ENCODE measurements at regions not wholly inside any gene's neighbourhood (a gene's known extent, or its start where the extent isn't known, plus 50 kb on each side); places are given as distances from the start of the nearest gene placed in this dataset.

GRCh38 chr4:152224721-152225420, 311.0 kb downstream of the FBXW7 start:
- no peak overlapping the region for H3K4me3 ChIP-seq (ENCODE audit: low read length)
- DNase-seq (ENCODE audit: low read depth): no peak
- TF ChIP-seq CTCF (conservative IDR thresholded peaks at IDR 0.05; ENCODE audit: low read depth, low read length): no peak

- DNase-seq (ENCODE audit: low read depth): no peak
- no peak overlapping the region for H3K4me3 ChIP-seq (ENCODE audit: low read length)
- TF ChIP-seq CTCF (conservative IDR thresholded peaks at IDR 0.05; ENCODE audit: low read depth, low read length): no peak
Measured at GRCh38 chr4:152224223-152224622, 311.7 kb downstream of the FBXW7 start.

- no peak for DNase-seq (ENCODE audit: low read depth)
- H3K4me3 ChIP-seq (ENCODE audit: low read length): no peak overlapping the region
- no peak for TF ChIP-seq CTCF (conservative IDR thresholded peaks at IDR 0.05; ENCODE audit: low read depth, low read length)
Measured at GRCh38 chr4:152223600-152223999, 312.3 kb downstream of the FBXW7 start.

- DNase-seq (ENCODE audit: low read depth): no peak
- H3K4me3 ChIP-seq (ENCODE audit: low read length): no peak overlapping the region
- TF ChIP-seq CTCF (conservative IDR thresholded peaks at IDR 0.05; ENCODE audit: low read depth, low read length): no peak
Measured at GRCh38 chr4:152221816-152222516, 313.9 kb downstream of the FBXW7 start.

- TF ChIP-seq CTCF (conservative IDR thresholded peaks at IDR 0.05; ENCODE audit: low read depth, low read length): no peak
- no peak overlapping the region for H3K4me3 ChIP-seq (ENCODE audit: low read length)
- DNase-seq (ENCODE audit: low read depth): no peak
Measured at GRCh38 chr4:152220201-152220666, 315.7 kb downstream of the FBXW7 start.

GRCh38 chr4:152218576-152218975, 317.3 kb downstream of the FBXW7 start:
- TF ChIP-seq CTCF (conservative IDR thresholded peaks at IDR 0.05; ENCODE audit: low read depth, low read length): no peak
- no peak overlapping the region for H3K4me3 ChIP-seq (ENCODE audit: low read length)
- no peak for DNase-seq (ENCODE audit: low read depth)

GRCh38 chr4:152217896-152218295, 318.0 kb downstream of the FBXW7 start:
- TF ChIP-seq CTCF (conservative IDR thresholded peaks at IDR 0.05; ENCODE audit: low read depth, low read length): no peak
- no peak for DNase-seq (ENCODE audit: low read depth)
- no peak overlapping the region for H3K4me3 ChIP-seq (ENCODE audit: low read length)

All from retinal pigment epithelial cell (primary cell).